Neural progenitor cell (in vitro differentiated cells): ENCODE measurements at regions not wholly inside any gene's neighbourhood (a gene's known extent, or its start where the extent isn't known, plus 50 kb on each side); places are given as distances from the start of the nearest gene placed in this dataset.
"Not testable (repeated sequence)": the region's sequence is repeated elsewhere in the genome, so short reads cannot be mapped to it uniquely, and the experiment has no call there.

Experiments
- DNase-seq: peaks from one replicate; pipeline ENCODE4 v3.0.0-alpha.2; 2016; ENCODE audit warnings: low spot score
- H2AFZ ChIP-seq: fragments of 200-600 bp; sonication (generic); replicated peaks from 2 replicates; pipeline ENCODE4 v1.6.1; 2016; ENCODE audit warnings: antibody characterized with exemption
- H3F3A ChIP-seq: fragments of 200-600 bp; sonication (generic); 2 replicates; pipeline ENCODE4 v1.6.1; 2016; ENCODE audit warnings: antibody characterized with exemption, low read depth
- H3K27ac ChIP-seq: fragments of 200-600 bp; sonication (generic); 2 replicates; pipeline ENCODE4 v1.5.1; 2016; ENCODE audit warnings: mild to moderate bottlenecking
- H3K27me3 ChIP-seq: fragments of 200-600 bp; sonication (generic); 2 replicates; pipeline ENCODE4 v1.6.1; 2016; ENCODE audit warnings: mild to moderate bottlenecking, moderate library complexity
- H3K36me3 ChIP-seq: fragments of 200-600 bp; sonication (generic); 2 replicates; pipeline ENCODE4 v1.5.1; 2016
- H3K4me1 ChIP-seq: fragments of 200-600 bp; sonication (generic); 2 replicates; pipeline ENCODE4 v1.6.1; 2016; ENCODE audit warnings: mixed run types
- H3K4me2 ChIP-seq: fragments of 200-600 bp; sonication (generic); 2 replicates; pipeline ENCODE4 v1.6.1; 2016
- H3K4me3 ChIP-seq: fragments of 200-600 bp; sonication (generic); 2 replicates; pipeline ENCODE4 v1.5.1; 2016
- H3K79me2 ChIP-seq: fragments of 200-600 bp; sonication (generic); 2 replicates; pipeline ENCODE4 v1.6.1; 2016; ENCODE audit warnings: low read depth
- H3K9ac ChIP-seq: fragments of 200-600 bp; sonication (generic); 2 replicates; pipeline ENCODE4 v1.6.1; 2016
- H3K9me3 ChIP-seq: fragments of 200-600 bp; sonication (generic); 2 replicates; pipeline ENCODE4 v1.5.1; 2016; ENCODE audit warnings: low read depth
- H4K20me1 ChIP-seq: fragments of 200-600 bp; sonication (generic); 2 replicates; pipeline ENCODE4 v1.6.1; 2016; ENCODE audit warnings: low read depth
- H3K27ac Mint-ChIP-seq: 3 replicates; pipeline ENCODE4 v1.8.0; 2021; ENCODE audit warnings: mixed read lengths
- H3K27me3 Mint-ChIP-seq: 2 replicates; pipeline ENCODE4 v1.8.0; 2022; ENCODE audit warnings: low read depth, mild to moderate bottlenecking, inconsistent platforms, moderate library complexity, mixed read lengths; ENCODE audit not compliant: insufficient read depth
- H3K36me3 Mint-ChIP-seq: 3 replicates; pipeline ENCODE4 v1.8.0; 2021; ENCODE audit warnings: mixed read lengths
- H3K4me1 Mint-ChIP-seq: 3 replicates; pipeline ENCODE4 v1.8.0; 2021; ENCODE audit warnings: mixed read lengths
- H3K4me3 Mint-ChIP-seq: 3 replicates; pipeline ENCODE4 v1.8.0; 2021; ENCODE audit warnings: mild to moderate bottlenecking, moderate library complexity, mixed read lengths
- H3K9me3 Mint-ChIP-seq: 3 replicates; pipeline ENCODE4 v1.8.0; 2020; ENCODE audit warnings: mixed read lengths
- EZH2 ChIP-seq: fragments of 200-600 bp; sonication (generic); IDR thresholded peaks from 2 replicates; pipeline ENCODE4 v1.6.1; 2017; ENCODE audit warnings: antibody characterized with exemption, mild to moderate bottlenecking, moderate library complexity
- EZH2phosphoT487 ChIP-seq: fragments of 200-600 bp; sonication (generic); IDR thresholded peaks from 2 replicates; pipeline ENCODE4 v1.6.1; 2017; ENCODE audit warnings: antibody characterized with exemption
- TF ChIP-seq, protein P1 (sequence below): fragments of 200-600 bp; sonication (generic); IDR thresholded peaks from 2 replicates; pipeline ENCODE4 v1.5.1; 2017; ENCODE audit warnings: antibody characterized with exemption, mild to moderate bottlenecking

DNA sequence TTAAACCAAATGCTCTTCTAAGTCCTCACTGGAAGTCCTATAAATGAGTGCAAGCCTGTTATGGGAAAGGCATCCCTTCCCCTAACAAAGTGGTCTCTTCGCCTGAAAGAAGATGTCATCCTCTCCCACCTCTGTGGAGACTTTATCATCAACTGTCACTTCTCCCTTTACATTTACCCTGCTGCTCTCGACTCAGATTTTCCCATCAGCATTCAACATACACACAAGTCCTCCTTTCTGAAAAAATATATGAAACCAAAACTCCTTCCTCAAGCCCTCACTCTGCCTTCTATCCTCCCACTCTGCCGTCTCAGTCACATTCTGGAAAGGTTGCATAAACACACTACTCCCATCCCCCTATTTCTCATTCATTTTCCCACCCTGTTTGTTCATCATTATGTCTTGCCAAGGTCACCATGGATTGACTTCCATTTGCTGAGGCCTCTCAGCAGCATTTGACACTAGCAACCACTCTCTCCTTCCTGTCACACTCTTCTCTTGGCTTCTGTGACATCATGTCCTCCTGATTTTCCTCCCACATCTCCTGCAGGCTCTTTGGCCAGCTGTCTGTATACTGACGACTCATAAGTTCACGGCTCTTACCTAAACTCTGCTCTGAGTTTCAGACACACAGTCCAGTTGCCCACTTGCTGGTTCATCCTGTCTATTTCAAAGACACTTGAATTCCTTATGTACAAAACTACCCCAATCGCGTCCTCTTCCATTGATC is 70.3 kb upstream of the SMAD3 start:
- Mint-ChIP-seq H3K27ac (no peak overlapping the region), H3K4me3 (no peak overlapping the region), H3K27me3 (no peaks in the 10 kb centered on the region), H3K9me3 (peaks cover 3% of the 10 kb centered on the region), H3K4me1 (no peaks in the 10 kb centered on the region), H3K36me3 (no peaks in the 10 kb centered on the region)
- Histone ChIP-seq H3K9ac (no peak overlapping the region), H4K20me1 (no peaks in the 10 kb centered on the region), H3K4me1 (no peaks in the 10 kb centered on the region), H3K27ac (no peak overlapping the region), H3K27me3 (no peaks in the 10 kb centered on the region), H3K9me3 (no peaks in the 10 kb centered on the region), H3F3A (no peaks in the 10 kb centered on the region), H3K4me2 (no peak overlapping the region), H3K4me3 (no peak overlapping the region), H2AFZ (no peak overlapping the region), H3K36me3 (no peaks in the 10 kb centered on the region), H3K79me2 (no peaks in the 10 kb centered on the region)
- no peak for DNase-seq
- TF ChIP-seq EZH2phosphoT487 (no peak), EZH2 (no peak)
- TF ChIP-seq, protein P1, sequence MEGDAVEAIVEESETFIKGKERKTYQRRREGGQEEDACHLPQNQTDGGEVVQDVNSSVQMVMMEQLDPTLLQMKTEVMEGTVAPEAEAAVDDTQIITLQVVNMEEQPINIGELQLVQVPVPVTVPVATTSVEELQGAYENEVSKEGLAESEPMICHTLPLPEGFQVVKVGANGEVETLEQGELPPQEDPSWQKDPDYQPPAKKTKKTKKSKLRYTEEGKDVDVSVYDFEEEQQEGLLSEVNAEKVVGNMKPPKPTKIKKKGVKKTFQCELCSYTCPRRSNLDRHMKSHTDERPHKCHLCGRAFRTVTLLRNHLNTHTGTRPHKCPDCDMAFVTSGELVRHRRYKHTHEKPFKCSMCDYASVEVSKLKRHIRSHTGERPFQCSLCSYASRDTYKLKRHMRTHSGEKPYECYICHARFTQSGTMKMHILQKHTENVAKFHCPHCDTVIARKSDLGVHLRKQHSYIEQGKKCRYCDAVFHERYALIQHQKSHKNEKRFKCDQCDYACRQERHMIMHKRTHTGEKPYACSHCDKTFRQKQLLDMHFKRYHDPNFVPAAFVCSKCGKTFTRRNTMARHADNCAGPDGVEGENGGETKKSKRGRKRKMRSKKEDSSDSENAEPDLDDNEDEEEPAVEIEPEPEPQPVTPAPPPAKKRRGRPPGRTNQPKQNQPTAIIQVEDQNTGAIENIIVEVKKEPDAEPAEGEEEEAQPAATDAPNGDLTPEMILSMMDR = no peak

- no peak overlapping the region for H3K4me3 ChIP-seq
- no peaks in the 10 kb centered on the region for H3K27me3 Mint-ChIP-seq
- no peaks in the 10 kb centered on the region for H3K36me3 Mint-ChIP-seq
- H3K4me3 Mint-ChIP-seq = no peak overlapping the region
- no peaks in the 10 kb centered on the region for H3K4me1 ChIP-seq
- H3K4me2 ChIP-seq = no peak overlapping the region
- H3F3A ChIP-seq = no peaks in the 10 kb centered on the region
- no peaks in the 10 kb centered on the region for H3K79me2 ChIP-seq
- no peaks in the 10 kb centered on the region for H3K9me3 ChIP-seq
- no peak for DNase-seq
- no peaks in the 10 kb centered on the region for H3K36me3 ChIP-seq
- H3K9ac ChIP-seq = no peak overlapping the region
- no peak overlapping the region for H3K27ac Mint-ChIP-seq
- no peak overlapping the region for H2AFZ ChIP-seq
- H3K27me3 ChIP-seq = no peaks in the 10 kb centered on the region
- no peaks in the 10 kb centered on the region for H3K4me1 Mint-ChIP-seq
- no peak overlapping the region for H3K27ac ChIP-seq
- H3K9me3 Mint-ChIP-seq = no peaks in the 10 kb centered on the region
- no peaks in the 10 kb centered on the region for H4K20me1 ChIP-seq
- TF ChIP-seq EZH2phosphoT487 = no peak
- no peak for TF ChIP-seq EZH2
- TF ChIP-seq, protein P1 = no peak
Observed at GRCh38 chr15:66996094-66996493, 69.3 kb upstream of the SMAD3 start.

GRCh38 chr15:66997212-66997611 is 68.2 kb upstream of the SMAD3 start:
- Mint-ChIP-seq H3K27ac (no peak overlapping the region), H3K9me3 (no peaks in the 10 kb centered on the region), H3K36me3 (no peaks in the 10 kb centered on the region), H3K4me3 (no peak overlapping the region), H3K27me3 (no peaks in the 10 kb centered on the region), H3K4me1 (no peaks in the 10 kb centered on the region)
- no peaks in the 10 kb centered on the region for H3K4me1 ChIP-seq
- H3K79me2 ChIP-seq = no peaks in the 10 kb centered on the region
- H3K9ac ChIP-seq = no peak overlapping the region
- no peaks in the 10 kb centered on the region for H3K9me3 ChIP-seq
- no peaks in the 10 kb centered on the region for H3K27me3 ChIP-seq
- no peak overlapping the region for H3K4me2 ChIP-seq
- H2AFZ ChIP-seq = no peak overlapping the region
- no peaks in the 10 kb centered on the region for H4K20me1 ChIP-seq
- DNase-seq = no peak
- H3F3A ChIP-seq = no peaks in the 10 kb centered on the region
- H3K36me3 ChIP-seq = no peaks in the 10 kb centered on the region
- H3K27ac ChIP-seq = no peak overlapping the region
- TF ChIP-seq EZH2phosphoT487 = no peak
- TF ChIP-seq, protein P1 = no peak
- no peak for TF ChIP-seq EZH2
- H3K4me3 ChIP-seq = no peak overlapping the region

DNA sequence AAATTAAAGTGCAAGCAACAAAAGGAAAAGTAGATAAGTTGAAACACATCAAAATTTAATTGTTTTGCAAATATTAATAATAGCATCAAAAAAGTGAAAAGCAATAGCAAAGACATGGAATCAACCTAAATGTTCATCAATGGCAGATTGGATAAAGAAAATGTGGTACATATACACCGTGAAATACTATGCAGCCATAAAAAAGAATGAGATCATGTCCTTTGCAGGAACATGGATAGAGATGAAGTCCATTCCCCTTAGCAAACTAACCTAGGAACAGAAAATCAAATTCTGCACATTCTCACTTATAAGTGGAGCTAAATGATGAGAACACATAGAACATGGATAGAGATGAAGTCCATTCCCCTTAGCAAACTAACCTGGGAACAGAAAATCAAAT is 67.2 kb upstream of the SMAD3 start:
- not testable (repeated sequence) for H3K27me3 Mint-ChIP-seq, H3K9me3 Mint-ChIP-seq

More for the DNA sequence above, 67.2 kb upstream of the SMAD3 start:
- H3K4me3 ChIP-seq, DNase-seq, H4K20me1 ChIP-seq, H3F3A ChIP-seq, H3K27me3 ChIP-seq, H3K4me2 ChIP-seq, H3K36me3 ChIP-seq, H3K9me3 ChIP-seq, H2AFZ ChIP-seq, H3K79me2 ChIP-seq, H3K9ac ChIP-seq, H3K27ac Mint-ChIP-seq, H3K4me1 ChIP-seq, H3K27ac ChIP-seq, H3K36me3 Mint-ChIP-seq, H3K4me1 Mint-ChIP-seq, H3K4me3 Mint-ChIP-seq: not testable (repeated sequence)
